GM10248 (cell line): ENCODE measurements at regions not wholly inside any gene's neighbourhood (a gene's known extent, or its start where the extent isn't known, plus 50 kb on each side); places are given as distances from the start of the nearest gene placed in this dataset.

ENCODE experiments used
- CTCF ChIA-PET: fragments of 300-600 bp; sonication (Branson Sonifier 250); formaldehyde crosslinking; extraction: SDS; loops from one replicate; lab custom pipeline; 2021; ENCODE audit warnings: antibody characterized with exemption; lab: Yijun Ruan, JAX
- POLR2A ChIA-PET: fragments of 350-650 bp; sonication (Branson Sonifier 250); formaldehyde crosslinking; extraction: SDS; loops from one replicate; lab custom pipeline; 2020; ENCODE audit warnings: antibody characterized with exemption; lab: Yijun Ruan, JAX
- DNase-seq: peaks from one replicate; pipeline ENCODE4 v3.0.0; 2012; ENCODE audit errors: extremely low spot score
- TF ChIP-seq, protein P1 (sequence below): IDR thresholded peaks from 2 replicates; pipeline ENCODE4 v1.5.1; 2012; ENCODE audit warnings: mild to moderate bottlenecking, low read depth; ENCODE audit errors: extremely low read depth, missing control alignments, control extremely low read depth

DNA sequence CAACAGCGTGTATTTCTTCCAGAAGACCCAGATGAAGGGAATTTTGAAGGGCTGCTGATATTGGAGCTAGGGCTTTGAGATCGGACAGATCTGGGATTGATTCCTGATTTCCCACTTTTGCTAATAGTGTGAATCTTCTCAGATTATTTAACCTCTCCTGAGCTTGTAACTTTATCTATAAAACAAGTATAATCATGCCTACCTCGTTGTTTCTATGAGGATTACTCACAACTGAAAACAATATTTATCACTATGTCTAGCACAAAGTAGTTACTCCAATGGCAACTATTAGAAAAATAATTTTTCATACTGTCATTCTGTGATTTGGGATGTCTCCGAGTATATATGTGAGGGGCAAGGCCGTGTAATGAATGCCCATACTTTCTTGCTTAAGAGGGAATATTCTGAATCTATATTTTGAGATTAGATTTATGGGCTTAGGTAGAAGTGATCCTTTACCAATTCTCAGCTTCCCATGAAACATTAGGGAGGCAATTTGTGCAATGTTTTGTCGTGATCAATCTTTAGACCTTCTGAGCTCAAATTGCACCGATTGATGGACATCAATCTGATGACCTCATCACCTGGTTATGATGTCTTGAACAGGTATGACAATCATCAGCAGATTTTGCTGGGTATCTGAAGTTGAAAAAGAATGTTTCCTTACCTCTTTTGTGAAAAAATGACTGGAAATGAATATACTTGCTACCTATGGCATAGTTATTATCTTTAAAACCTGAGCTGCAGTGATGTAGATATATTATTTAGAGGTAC lies 339.9 kb downstream of the KCNS3 start:
- ChIA-PET POLR2A (no interaction called here), CTCF (interaction anchor here (0.8 to 1.3 kb wide), 2 partner anchors 12 to 32 kb away, joined by 3 read pairs; no protein-coding TSS in a partner anchor)
- no peak for DNase-seq
- TF ChIP-seq, protein P1, sequence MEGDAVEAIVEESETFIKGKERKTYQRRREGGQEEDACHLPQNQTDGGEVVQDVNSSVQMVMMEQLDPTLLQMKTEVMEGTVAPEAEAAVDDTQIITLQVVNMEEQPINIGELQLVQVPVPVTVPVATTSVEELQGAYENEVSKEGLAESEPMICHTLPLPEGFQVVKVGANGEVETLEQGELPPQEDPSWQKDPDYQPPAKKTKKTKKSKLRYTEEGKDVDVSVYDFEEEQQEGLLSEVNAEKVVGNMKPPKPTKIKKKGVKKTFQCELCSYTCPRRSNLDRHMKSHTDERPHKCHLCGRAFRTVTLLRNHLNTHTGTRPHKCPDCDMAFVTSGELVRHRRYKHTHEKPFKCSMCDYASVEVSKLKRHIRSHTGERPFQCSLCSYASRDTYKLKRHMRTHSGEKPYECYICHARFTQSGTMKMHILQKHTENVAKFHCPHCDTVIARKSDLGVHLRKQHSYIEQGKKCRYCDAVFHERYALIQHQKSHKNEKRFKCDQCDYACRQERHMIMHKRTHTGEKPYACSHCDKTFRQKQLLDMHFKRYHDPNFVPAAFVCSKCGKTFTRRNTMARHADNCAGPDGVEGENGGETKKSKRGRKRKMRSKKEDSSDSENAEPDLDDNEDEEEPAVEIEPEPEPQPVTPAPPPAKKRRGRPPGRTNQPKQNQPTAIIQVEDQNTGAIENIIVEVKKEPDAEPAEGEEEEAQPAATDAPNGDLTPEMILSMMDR, result no peak

DNA sequence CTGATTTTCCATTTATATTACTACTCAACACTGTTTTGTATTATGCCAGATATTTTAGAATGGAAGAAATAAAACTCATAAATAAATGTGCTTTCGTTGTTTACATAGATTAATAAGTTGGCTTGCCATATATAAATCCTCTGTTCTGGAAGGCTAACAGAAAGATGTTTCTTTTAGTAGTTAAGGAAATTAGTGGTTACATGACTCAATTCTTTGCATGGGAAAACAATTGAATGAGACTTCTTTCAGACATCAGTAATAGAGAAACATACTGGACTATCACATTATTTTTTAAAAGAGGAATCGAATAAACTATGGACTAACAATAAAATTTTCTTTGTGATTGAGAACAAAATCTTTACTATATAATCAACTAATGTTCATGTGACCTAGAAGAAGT lies 336.5 kb downstream of the KCNS3 start:
- POLR2A ChIA-PET, result no interaction called here
- TF ChIP-seq, protein P1, result no peak
- DNase-seq, result no peak
- CTCF ChIA-PET, result no interaction called here

DNA sequence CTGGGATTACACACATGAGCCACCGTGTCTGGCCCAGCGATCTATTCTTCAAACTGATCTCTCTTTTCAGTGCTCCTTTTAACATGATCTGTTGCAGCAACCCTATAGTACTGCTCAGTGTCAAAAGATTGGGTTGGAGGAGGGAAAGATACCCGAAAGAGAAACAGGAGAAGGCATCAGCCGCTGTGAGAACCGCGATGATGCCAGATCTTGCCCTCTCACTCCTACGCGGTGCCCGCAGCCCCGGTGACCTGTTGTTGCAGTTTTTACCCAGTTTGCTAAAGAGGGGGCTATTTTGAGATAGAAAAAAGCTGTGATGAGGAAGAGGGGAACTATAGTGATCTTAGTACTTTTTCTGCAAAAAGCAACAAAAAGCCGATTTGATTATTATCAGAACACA lies 335.5 kb downstream of the KCNS3 start:
- DNase-seq, result no peak
- ChIA-PET POLR2A (no interaction called here), CTCF (no interaction called here)
- TF ChIP-seq, protein P1, result no peak

DNA sequence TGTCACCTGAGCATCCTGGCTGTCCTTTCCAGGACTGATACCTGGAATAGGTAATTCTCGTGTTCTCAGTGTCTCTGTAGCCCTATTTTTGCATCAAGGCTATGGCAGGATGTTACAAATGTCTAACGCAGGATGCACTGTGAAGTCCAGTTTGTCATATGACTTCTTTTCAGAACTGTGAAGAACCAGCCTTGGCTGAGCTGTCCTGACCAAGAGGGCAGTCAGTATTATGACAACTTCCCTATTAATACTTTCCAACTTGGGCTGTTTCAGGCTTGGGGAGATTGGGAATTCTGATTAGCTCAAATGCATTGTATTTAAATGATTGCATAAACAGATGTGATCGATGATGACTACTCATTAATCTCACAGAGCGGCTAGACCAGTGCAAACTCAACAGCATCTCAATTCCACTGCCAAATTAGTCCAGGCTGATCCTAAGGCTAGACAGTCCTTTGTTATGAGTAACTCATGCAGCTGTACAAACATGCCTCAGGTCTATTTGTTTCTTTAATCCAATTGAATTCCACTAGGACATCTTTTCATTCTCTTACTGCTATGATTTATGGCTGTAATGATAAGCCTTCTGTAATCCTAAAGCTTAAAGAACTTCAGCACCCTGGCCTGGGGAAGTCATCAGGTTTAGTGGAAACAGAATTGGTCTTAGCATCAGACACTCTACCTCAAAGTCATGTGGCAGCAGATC lies 331.6 kb downstream of the KCNS3 start:
- no peak for DNase-seq
- ChIA-PET POLR2A (no interaction called here), CTCF (interaction anchor here (1.7 kb wide), 1 partner anchor 12 kb away, joined by 13 read pairs; no protein-coding TSS in a partner anchor)
- TF ChIP-seq, protein P1, result no peak

DNA sequence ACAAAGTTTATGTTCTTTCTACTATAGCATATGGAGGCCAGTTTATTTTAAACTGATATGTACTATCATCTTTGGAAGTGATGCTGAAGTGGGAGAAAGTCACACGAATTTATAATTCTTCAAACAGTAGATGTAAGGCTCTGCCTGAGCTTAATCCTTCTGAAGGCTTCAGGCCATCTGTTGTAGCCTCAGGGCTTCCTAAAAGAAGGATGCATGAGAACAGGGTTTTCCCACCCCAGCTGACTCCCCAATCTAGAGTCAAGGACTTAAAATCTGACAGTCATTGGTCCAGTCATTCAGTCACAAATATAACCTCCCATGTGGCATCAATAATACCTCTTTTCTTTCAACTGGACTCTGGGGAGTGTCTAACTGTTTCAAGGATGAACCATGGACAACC lies 330.5 kb downstream of the KCNS3 start:
- TF ChIP-seq, protein P1, result no peak
- no peak for DNase-seq
- CTCF ChIA-PET, result no interaction called here
- POLR2A ChIA-PET, result no interaction called here

DNA sequence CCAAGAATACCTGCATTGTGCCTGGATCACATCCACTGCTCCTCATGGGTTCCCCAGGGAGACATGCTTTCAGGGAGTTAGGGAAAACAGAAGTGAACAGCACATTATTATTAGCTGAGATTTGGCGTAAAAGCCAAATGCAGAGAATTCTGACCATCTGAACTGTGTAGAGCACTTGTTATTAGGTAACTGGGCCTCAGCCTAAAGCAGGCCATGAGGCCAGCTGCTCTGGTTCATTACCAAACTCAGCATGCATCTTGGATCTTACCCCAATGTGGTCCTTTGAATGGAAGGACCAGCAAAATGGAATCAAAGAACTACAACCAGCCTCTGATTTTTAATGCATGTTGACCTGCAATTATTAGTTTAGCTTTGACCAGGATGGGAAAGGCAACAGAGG lies 322.3 kb downstream of the KCNS3 start:
- TF ChIP-seq, protein P1, result no peak
- CTCF ChIA-PET, result no interaction called here
- no peak for DNase-seq
- POLR2A ChIA-PET, result no interaction called here
